ENCODE measurements at regions not wholly inside any gene's neighbourhood (a gene's known extent, or its start where the extent isn't known, plus 50 kb on each side); places are given as distances from the start of the nearest gene placed in this dataset.

DNA sequence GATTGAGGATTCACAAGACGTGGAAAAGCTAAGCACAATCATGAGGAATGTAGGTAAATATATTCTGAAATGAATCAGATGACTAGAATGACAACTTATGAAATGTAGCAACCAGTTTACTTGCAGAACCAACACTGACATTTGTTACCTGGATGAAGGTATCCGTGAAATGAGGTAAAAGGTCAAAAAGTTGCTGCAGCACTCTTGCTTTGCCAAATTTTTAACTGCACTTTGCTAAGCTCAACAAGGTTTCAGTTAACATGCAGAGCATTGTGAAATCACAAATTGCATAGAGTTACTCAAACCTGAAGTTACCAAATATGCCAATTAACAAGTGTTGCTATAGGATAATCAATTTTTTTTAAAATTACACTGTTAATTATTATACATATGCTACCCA is 1280.1 kb downstream of the KCNT2 start:
- DNase-seq, result no peak

DNA sequence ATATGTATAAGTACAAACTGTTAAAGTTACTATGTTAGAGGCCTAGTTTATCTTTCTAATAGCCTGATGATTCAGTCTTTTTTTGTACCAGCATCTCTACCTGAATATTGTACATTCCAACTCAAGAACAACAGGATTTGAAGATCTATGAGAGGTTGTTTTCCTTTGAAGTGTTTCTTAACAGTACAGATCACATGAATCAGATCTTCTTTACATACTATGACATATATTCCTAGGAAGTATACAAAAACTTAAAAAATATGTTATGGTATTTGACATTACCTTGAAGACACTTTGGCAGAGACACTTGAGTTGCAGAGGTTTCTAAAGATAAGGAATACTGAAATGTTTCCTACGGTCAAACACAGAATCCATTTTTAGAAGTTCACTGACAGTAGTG is 1280.9 kb downstream of the KCNT2 start:
- DNase-seq, result no peak

DNA sequence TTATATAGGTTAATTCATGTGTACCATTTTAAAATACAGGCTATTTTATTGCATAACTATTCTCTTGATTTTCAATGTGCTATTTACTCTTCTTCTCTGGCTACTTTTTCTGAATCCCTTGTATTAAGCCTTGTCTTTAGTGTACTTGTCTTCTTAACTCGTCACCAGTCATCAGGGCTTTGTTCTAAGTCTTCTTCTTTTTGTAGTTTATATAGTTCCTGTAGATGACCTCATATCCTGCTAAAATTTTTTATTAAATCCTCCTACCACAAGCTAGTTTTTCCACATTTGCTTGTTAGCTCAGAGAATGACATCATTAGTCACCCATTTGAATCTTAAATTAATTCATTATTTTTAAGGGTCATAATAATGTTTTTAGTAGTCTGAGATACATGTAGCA is 1281.9 kb downstream of the KCNT2 start:
- DNase-seq, result no peak

DNA sequence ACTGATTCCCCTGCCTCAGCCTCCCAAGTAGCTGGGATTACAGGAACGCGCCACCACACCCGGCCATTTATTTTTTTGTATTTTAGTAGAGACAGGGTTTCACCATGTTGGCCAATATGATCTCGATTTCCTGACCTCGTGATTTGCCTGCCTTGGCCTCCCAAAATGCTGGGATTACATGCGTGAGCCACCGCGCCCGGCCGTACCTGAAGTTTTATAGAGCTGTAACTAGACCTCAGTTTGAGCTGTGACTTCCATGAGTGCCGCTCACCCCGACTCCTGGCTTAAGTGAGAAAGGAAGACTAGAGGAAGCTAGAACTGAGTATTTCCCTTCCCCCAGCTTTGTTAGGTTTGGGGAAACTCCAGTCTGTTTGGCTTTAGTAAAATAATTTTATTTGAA is 1283.1 kb downstream of the KCNT2 start:
- DNase-seq, result no peak

DNA sequence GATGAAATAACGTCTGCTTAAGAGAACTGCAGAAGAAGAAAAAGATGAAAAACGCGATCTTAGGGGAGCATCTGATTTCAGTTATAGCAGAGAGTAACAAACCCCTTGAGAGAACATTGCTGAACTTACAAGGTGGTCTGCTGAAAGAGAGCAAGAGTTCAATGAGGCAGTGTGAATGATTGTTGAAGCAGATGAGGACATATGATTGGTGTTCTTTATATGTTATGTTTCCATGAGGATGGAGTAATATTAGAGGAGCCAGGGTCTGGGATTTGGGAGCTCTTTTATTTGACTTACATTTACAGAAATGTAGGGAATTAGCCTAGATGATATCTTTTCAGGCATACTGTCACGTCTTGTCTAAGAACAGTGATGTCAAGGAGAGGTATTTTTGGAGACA is 1302.0 kb downstream of the KCNT2 start:
- DNase-seq, result no peak

DNA sequence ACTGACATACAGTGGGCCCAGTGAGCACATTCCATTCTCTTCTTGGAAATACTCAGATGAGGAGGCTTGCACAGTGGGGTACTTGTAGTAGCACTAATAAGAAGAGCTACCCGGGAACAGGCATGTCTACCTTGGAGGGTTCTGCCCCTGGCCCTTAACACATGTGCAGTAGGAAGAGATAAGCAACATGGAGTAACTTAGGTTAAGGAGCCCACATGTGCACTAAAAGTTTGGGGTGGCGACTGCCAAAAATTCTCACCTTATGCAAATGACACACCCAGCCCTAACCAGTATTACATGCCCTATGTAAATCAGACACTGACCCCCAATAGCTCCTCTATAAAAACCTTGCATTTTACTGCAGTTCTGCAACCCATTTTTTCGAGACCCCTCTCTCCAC is 1313.3 kb downstream of the KCNT2 start:
- DNase-seq, result no peak

DNA sequence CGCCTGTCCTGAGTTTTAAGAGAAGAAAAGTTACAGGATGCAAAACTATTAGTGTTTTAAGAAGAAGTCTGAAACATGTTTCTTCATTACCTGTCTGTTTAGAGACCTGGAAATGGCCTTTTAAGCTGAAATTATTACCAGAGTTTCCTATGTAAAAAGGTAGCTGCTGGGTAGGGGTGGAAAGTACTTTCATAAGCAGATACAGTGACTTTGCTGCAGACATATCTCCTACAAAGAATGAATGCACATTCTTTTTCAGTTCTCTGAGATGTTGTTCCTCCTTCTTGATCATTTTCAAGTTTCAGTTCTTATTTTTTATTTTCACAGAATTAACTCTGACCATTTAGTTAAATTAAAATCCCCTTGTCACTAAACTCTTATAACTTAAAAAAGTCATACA is 1329.6 kb downstream of the KCNT2 start:
- no peak for DNase-seq

DNA sequence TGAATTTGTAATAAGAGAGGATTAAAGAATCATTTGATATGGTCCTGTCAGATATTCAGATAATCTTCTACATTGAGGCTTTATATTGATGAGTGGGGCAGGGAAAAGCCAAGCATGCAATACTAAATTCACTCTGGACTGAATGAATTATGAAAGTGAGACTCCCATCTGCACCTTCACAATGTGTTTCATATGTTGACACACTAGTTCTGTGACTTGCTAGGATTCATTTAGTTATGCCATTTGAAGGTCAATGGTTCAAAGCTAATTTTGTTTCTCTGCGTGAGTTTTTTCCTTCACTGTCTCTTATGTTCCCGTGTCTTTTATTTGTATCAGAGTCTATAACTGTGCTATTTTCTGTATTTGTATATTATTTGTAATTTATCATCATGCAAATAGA is 1332.5 kb downstream of the KCNT2 start:
- DNase-seq, result no peak

DNA sequence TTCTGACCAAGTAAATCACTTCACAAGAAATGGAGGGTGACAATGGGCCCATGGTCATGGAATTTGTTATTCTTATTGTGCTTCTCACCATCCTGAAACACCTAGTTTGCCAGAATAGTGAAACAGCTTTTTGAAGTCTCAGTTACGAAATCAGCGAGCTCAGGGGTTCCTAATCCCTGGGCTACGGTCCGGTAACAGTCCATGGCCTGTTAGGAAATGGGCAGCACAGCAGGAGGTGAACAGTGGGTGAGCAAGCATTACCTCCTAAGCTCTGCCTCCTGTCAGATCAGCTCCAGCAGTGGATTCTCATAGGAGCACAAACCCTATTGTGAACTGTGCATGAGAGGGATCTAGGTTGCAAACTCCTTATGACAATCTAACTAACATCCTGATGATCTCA is 1356.3 kb downstream of the KCNT2 start:
- no peak for DNase-seq

DNA sequence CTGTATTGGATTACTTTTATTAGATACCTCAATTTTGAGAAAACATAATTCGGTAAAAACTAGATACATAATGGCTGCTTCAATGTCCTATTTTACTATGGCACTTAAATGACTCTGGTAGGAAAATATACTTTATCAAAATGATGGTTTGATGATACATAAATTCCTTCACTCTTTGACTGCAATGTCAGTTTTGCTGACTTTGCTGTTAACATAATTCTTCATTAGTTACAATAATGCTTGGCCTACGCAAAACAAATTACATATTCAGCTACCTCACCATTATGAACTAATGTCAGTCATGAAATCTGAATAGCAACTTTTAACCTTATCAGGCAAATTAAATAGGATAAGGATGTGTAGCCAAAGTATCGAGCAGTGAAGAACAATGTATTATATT is 1364.7 kb downstream of the KCNT2 start:
- no peak for DNase-seq

DNA sequence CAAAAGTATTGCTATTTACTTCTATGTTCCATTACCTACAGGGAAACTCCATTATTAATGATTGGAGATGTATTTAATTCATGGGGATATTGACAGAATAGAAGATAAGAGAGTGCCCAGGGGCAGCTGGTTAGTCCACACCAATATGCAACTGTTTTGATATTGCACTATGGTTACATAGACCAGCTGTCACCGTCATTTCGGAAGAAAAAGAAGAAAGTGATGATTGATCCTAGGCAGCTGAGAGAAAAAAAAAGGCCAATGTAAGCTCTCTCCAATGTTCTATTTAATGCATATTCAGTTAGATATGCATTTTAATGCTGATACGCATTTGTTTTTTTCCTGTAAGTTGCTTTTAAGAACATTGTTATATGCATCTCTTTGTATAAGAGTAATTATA is 1367.2 kb downstream of the KCNT2 start:
- no peak for DNase-seq

DNA sequence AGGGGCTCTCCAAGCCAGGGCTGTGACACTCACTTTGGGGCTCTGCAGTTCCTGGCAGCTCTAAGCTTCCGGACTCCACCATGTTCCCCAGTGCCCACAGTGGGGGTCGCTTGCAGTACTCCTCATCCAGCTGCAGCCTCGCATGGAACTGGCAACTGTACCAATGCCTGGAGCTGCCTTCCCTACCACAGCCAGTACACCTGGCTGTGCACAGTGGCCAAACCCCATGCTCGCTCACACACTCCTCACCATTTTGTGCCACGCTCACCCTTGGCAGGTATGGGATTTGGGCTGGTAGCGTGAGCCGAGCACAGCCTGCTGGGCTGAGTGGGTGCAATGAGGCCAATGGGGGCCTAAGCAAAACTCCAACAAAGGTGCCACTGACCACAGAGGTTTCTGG is 1369.9 kb downstream of the KCNT2 start:
- DNase-seq, result no peak

DNA sequence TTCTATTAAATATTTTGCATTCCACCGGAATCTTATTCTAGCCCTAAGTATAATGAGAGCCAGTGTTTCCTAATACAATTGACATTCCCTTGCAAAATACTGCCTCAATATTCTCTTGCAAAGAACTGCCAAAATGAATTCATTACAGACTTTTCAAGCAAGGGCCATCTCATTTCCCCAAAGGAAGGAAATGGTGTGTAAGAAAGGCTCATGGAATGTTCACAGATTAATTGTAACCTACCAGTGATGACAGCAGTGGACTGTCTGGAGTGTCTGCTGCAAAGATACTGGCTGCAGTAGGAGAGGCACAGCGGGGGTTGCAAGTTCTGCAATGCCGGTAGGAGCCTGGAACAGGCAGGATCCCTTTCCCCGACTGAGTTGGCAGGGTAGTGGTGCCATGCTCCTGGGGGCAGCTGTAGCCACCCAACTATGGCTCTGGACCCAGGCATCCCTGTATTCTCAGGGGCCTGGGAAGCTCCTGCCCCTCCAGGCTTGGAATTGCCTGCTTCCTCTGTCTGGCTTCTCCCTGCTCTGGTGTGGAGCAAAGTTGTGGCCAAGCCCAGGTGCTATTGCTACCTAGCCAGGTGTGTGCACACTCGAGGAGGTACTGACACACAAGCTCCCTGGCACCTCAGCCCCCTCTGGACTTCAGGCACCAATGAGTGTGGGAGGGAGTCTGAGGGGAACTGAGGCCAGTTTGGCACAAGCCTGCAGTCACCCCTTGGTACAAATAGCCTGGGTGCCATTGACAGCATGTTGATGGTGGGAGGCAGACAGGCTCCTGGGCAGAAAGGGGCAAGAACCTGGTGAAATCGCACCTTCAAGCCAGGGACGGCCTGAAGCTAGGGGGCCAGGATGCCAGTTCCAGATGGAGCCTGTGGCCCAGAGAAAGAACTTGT is 1371.0 kb downstream of the KCNT2 start:
- no peak for DNase-seq

DNA sequence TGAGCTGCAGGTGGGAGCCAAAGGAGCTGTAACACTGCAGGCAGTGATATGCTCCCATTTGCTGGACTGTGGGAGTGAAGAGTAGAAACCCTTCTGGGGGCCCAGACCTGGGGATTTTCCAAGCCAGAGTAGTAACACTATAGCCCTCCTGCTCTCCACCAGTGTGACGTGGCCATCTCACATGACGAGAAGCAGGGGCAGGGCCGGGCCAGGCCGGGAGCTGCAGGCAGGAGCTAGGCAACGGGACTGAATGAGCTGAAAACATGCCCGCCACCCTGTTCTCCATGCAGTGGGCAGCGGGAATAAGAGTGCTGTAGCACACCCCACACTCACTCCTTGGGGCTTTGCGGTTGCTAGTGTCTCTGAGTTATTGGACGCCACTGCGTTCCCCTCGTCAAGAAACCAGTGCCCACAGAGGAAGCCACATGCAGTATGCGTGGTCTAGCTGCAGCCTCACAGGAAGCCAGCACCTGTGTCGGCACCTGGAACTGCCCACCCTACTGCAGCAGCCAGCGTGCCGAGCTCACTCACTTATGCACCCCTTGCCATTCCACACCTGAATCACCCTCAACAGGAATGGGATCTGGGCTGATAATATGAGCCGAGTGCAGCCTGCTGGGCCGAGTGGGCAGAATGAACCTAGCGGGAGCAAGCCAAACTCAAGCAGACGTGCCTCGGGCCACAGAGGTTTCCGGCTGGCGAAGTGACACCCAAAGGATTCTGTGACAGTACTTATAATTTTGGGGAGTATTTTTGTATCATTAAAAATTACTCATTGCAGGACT is 1389.6 kb downstream of the KCNT2 start:
- no peak for DNase-seq

DNA sequence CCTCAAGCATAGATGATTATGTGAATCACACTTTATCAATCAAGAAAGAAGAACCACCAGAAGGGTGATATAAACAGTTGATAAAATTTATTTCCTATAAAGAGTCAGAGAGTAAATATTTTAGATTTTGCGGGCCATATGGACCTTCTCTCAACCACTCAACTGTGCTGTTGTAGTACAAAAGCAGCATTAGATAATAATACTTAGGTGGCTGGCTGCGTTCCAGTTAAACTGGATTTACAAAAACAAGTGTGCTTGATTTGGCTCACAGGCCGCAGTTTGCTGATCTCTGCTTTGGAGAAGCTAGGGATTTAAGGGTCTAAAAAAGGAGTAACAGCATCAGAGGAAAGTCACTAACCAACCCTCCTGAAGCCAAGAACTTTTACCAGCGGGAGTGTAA is 1406.0 kb downstream of the KCNT2 start:
- DNase-seq, result no peak

DNA sequence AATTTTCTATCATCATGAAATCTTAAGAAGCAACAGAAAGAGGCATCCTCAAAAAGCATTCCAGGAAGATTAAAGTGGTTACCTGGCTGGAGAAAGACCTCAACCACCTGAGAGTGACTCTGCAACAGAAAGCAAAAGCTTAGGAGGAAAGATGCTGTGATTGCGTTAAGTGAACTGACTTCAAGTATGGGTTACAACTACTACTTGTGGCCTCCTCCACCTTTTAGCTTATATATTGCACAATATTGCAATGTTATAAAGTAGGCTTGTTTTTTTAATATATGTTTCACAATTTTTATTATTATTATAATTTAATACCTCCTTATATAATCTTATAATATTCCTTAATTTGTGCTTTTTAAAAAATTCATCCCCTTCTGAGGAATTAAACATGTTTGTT is 1407.5 kb downstream of the KCNT2 start:
- DNase-seq, result no peak

DNA sequence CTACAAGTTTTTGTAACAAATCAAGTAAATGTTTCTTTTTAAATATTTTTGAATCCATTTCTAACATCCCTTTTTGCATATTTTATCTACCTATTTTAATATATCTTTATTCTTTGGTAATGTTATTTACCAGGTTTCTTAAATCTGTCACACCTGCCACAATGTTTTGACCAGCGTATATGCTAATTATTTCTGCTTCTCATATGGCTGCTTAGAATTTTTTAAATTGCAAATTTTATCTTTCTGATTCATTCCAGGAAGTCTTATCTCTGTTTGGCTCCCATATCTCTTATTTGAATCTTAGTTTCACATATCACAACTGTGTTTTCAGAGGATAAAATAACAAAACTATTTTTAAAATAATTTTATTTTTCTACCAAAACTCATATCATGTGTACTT is 1411.1 kb downstream of the KCNT2 start:
- no peak for DNase-seq

DNA sequence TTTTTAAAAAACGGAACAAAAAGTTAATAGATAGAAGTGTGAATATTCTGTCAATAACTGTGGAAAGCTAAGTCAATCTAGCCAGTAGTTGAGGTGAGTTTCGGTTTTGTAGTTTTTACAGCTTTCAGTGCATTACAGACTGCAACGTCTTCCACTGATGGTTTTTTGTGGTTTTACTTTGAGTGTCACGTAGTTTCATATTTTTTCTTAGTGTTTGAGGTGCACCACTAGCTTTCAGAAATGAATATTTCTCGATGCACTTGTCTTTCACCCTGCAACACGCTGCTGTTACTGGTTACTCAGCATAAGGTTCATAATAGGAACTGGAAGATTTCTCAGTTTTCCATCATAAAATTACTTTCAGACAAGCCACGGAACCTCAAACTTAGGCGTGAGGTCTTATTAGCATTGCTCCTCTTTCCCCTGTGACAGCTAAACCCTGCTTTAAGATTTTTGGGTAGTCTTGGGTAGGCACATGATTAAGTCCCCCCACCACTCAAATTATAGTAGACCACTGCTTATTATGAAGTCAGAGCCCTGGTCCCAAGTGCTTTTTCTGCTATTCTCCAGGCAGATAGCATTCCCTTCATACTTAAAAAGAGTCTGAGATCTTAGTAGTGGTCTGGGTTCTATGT is 1412.7 kb downstream of the KCNT2 start:
- no peak for DNase-seq

DNA sequence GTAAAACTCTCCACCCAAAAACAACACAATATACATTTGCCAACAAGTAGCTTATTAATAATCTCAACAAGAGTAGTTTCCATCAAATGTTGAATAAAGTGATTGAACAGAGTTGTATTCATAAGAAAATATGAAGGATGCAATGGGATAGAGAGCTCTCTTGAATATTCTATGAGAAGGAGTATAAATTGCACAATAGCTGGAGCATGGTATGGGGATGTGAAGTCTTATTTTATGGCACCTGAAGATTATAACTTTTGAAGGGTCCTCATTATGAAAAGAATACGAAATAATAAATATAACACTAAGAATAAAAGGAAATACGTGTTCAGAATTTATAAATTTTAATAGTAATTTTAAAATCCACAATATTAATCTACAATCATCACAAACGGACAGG is 1415.1 kb downstream of the KCNT2 start:
- no peak for DNase-seq

DNA sequence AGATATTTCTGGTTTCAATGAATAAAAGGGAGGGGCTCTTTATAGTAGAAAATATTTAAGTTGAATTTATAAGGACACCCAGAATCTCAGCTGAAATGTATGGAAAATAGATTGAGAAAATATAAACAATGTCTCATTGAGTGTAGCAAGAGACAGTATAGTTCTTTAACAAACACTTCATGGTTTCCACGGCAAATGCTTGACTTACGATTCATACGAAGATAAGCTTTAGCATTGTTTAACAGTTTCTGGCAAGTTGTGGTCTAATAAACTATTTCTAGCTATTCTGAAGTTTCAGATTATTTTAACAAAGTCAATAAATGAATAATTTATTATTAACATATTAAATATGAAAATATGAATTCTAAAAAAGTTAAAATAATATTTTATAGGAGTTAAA is 1419.4 kb downstream of the KCNT2 start:
- DNase-seq, result no peak

DNA sequence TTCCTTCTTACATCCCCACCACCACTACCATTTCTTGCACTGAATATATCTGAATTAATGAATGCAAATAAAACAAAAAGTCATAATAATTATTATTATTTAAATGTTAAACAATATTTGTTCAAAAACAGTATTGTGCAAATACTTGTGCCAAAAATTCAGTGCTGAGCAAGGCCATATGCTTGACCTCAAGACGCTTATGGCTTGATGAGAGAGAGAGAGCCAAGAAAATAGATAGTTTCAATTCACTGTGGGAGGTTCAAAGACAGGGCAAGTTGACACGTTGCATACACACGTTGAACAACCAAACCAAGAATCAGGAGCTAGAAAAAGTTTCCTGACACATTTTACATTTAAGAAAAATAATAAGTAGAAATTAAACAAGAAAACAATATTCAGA is 1421.7 kb downstream of the KCNT2 start:
- DNase-seq, result no peak

DNA sequence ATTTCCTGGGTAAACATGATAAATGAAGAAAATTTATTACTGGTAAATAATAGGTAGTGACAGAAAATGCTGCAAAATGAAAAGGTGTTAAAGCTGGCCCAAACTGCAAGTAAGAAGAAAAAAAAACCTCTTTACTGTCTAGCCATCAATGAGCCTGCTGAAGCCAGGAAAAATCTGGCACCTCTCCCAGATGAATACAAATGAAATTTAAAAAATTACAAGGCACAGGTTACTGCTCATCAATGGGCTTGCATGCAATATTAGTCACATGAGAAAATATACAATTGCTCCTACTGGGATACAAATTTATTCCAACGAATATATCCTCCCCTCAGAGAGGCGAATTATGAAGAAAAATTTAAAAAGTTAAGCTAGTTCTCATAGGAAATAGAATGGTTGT is 1422.5 kb downstream of the KCNT2 start:
- no peak for DNase-seq

DNA sequence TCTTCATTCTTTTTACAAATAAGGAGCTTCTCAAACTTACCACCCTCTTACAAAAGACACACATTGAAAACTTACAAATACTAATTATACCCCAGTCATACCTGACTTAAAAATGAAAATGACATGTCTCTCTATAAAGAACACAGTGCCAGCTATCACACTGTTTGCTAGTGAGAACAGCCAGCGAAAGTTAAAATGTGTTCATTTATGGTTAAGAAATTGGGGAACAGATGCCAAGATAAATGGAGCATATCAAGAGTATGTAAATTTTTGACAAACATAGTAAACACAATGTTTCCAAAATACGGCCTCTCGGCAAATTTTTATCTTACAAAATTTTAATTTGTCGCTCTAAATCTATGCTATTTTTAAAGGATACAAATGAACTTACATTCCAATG is 1422.9 kb downstream of the KCNT2 start:
- DNase-seq, result no peak

DNA sequence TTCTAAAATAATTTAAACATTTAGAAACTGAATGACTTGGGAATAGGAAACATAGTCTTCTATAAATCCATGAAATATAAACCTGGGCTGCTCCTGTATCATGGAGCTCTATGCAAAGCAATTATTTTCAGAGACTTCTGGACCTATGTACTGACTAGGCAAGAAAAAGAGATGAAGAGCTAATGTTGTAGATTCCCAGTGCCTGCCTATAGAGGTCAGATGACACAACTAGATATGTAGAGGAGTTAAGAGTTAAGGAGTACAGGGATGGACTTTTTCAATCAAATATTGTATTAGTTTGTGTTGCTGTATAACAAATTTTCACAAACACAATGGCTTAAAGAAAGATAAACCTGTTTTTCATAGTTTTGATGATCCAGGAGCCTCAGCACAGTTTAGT is 1434.5 kb downstream of the KCNT2 start:
- DNase-seq, result no peak
